NCI-H2029 (cell line): ENCODE measurements at regions not wholly inside any gene's neighbourhood (a gene's known extent, or its start where the extent isn't known, plus 50 kb on each side); places are given as distances from the start of the nearest gene placed in this dataset.
"Not testable (repeated sequence)": the region's sequence is repeated elsewhere in the genome, so short reads cannot be mapped to it uniquely, and the experiment has no call there.

ENCODE experiments used
- DNase-seq: peaks from one replicate; lab custom pipeline; 2025; lab: John Stamatoyannopoulos, UW

DNA sequence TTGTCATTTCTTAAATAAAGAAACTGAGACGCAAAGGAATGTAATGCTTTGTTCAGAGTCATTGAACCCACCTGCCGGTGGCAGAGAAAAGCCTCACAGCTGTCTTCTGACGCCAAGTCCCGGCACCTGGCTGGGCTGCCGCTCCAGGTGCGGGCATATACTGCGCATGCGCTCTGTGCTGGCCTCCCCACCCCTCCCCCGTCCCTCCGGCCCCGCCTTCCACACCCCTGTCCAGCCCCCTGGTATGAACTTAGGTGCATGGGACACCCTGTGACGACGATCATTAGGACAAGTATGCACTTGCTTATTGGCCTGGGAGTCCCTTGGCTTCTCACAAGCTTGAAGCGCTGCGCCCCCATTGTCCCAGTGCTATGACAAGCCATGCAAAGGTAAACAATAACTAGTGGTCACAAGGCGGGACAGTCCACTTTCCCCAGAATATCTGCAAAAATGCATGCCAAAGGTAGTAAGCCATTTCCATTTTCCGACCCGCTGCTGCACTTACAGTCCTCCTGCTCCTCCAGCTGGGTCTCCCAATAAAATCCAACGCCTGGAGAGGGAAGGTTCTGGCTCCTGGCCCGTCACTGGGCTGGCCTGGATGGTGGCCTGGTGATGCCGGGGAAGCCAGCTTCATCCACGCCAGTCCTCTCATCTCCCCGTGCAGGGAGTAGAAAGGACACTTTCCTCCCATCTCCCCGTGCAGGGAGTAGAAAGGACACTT, 100.4 kb downstream of the PSMG1 start:
- peak; percentile 82 for DNase-seq

DNA sequence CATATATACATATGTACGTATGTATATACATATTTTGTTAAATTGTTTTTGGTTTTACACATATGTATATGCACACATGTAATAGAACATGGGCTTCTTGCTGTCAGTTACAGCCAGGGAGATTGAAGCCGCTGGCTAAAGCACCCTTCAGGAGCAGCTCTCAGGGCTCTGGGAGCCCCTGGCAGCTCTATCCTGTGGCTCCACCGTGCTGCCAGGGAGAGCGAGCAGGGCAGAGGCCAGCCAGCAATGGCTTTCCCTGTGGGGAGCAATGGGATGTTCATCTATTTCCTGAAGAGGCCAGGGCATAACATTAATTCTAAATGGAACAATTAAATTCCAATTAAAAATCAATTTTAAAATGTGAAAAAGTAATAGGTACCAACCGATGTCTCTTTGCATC, 102.9 kb downstream of the PSMG1 start:
- DNase-seq, result no peak

DNA sequence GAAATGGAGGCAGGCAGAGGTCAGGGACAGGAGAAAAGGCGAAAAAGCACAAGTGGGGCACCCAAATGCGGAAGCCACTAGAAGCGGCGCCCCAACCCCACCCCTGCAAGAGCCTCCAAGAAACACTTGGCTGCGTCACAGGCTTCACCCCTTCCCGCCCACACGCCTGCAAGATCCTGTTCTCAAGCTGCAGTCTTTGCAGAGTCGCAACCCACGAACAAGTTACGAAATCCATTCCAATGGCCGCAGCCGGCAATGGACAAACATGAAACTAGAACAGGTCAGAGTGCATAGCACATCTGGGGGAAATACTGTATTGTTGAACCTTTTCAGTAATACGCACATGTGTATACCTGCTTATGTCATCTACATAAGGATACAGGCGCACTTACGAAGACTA, 103.6 kb downstream of the PSMG1 start:
- DNase-seq, result no peak

DNA sequence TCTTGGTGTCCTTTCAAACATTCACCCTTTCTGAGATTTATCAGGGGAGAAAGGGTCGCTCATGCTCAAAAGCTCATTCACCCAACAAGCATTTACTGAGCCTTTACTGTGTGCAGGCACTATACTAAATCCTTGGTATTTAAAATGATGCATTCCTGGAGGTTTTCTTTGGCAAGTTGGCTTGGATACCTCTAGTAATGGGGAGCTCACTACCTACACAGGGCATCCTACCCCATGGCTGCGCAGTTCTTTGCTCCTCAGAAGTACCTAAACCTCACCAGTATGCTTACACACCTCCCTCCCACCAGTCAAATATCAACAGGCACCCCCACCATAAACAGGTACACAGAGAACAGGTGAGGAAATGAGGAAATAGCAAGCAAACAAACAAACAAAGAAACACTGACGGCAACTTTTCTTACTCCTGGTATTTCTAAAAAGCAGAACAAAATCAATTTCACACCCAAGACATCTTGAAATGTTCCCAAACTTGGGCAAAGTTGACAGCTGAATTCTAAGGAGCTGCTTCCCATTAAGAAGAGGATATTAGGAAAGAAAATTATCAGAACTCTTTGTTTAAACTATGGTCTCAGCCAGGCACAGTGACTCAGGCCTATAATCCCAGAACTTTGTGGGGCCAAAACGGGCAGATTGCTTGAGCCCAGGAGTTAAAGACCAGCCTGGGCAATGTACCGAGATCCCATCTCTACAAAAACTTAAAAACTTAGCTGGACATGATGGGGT, 104.8 kb downstream of the PSMG1 start:
- no peak for DNase-seq

DNA sequence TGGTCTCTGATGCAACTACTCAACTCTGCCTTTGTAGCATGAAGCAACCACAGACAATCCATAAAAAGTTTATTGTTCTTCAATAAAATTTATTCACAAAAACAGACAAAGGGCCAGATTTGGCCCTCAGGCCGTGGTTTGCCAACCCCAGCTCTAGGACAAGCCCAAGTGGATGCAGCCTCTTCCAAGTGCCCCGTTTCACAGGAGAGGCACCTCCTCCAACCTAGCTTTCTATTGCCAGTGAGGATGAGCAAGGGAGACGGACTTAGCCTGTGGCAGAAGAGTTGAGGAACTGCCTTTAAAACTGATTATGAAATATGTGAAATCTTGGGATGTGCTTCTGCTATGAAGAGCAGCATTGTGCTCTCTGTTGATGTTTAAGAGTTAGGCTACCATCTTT, 105.4 kb downstream of the PSMG1 start:
- DNase-seq, result no peak

DNA sequence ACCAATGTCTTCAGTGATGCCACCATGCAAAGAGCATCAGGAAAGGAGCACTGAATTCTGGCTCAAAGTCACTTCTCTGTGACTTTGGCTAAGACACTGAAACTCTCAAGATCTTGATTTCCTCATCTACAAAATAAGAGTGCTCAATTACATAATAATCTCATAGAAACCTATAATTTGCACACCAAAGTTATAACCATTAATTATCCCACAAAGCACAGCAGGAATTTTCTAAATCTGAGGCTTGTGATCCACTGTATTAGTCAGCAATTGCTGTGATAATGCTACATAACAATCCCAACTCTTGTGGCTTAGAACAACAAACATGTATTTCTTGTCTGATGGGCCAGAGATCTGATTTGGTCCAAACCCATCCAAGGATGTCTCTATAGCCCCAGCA, 108.7 kb downstream of the PSMG1 start:
- DNase-seq, result no peak

DNA sequence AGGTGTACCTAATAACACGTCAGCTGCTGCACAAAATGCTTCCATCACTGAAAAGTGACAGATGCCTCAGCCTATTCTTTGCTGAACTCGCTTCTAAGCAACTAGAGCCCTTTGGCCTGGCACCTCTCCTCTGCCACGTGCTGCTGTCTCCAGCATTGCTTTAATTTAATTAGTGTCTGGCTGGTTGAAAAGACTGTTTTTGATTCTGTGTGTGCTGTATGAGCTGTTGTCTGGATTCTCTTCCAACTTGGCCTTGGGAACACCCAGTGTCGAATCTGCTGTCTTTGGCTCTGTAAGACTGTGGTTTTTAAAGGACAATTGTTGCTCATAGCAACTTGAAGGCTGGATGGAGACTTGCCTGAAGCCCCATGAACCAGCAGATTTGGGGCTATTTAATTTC, 109.5 kb downstream of the PSMG1 start:
- DNase-seq, result no peak

DNA sequence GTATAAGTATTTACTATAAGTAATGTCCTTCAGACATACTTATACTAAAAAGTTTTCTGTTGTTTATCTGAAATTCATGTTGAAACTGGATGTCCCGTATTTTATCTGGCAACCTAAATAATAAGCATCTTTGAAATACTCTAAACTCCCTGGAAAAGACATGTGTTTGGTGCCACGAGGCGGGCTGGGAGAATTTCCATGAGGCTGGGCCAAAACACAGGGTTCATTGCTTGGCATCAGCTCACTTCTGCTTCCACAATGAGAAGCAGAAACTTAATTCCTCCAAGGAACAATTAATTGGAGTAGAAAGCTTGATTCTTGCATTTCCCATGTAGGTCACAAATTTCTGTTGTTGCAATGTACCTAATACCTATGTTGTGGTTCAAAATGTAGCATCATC, 110.2 kb downstream of the PSMG1 start:
- no peak for DNase-seq

DNA sequence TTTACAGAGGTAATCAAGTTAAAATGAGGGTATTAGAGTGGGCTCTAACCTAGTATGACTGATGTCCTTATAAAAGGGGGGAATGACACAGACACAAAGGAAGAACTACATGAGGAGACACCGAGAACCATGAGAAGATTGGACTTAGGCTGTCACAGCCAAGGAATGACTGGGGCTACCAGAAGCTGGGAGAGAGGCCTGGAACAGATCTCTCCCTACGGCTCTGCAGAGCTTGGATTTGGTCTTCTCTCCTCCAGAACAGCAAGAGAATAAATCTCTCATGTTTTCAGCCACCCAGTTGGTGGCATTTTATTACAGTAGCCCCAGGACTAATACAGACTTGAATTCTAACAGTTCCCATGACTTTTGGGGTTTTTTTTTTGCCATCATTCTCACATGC, 110.8 kb downstream of the PSMG1 start:
- no peak for DNase-seq

DNA sequence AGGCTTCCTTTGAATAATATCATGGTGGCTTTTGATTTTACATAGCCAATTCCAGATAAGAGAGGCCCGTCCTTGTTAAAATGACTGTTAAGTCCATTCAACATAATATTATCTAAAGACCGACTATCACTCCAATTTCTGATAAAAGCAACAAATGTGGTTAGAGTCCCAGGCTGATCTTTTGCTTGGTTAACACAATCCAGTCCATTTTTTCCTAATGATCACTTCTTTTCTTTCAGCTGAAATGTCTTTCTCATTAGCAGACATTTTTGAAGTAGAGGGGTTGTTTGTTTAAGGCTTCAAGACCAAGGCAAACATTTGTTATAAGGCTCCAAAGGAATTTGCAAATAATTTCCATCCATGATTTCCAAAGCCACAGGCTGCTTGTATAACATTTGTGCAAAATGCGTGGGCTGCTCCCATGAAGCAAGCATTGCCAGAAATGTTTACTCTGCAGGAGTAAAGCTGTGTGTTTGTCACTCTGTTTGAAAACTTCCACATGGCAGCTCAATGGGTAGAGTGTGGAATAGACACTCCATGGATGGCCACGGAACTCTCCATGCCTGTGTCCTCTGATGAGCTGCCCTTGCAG, 111.5 kb downstream of the PSMG1 start:
- peak; percentile 59 for DNase-seq

DNA sequence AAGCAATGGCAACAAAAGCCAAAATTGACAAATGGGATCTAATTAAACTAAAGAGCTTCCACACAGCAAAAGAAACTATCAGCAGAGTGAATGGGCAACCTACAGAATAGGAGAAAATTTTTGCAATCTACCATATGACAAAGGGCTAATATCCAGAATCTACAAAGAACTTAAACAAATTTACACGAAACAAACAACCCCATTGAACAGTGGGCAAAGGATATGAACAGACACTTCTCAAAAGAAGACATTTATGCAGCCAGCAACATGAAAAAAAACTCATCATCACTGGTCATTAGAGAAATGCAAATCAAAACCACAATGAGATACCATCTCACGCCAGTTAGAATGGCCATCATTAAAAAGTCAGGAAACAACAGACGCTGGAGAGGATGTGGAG, 113.4 kb downstream of the PSMG1 start:
- not testable (repeated sequence) for DNase-seq

DNA sequence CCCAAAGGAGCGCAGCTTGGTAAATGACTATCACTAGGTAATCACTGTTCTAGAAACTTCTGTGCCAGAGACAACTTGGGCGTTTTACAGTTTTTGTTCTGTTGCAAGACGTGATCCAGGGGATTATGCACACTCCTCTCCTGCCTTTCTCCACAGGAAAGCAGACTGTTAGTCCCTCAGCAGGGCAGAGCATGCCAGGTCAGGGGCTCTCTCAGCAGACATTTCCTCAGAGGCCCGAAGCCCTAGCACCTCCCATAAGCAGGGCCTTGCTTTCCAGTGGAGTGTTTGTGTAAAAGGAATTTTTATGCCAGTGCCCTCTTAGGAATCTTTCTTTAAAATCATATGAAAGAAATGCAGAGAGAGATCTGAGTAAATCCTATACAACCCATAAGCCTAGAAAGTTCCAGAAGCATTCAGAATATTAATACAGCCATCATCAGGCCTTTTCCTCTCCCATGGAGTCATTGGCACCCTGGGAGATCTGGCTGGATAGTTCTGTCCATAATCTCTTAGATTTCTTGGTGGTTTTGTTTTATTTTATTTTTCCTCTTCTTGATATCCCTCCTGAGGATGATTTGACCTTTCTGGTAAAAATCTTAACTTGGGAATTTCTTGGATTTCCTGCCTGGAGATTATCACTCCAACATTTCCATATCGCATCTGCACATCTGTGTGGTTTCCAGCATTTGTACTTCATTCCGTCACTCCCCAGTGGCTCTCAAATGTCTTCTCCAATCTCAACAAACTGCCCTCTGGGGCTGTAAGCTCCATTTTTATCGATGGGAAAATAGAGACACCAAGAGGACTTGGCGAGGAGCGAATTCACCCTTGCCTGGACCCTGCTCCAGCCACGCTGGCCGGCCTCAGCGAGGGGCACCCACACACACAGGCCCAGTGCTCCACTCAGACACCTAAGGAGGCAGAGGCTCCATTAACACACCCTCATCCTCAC, 116.1 kb downstream of the PSMG1 start:
- no peak for DNase-seq

DNA sequence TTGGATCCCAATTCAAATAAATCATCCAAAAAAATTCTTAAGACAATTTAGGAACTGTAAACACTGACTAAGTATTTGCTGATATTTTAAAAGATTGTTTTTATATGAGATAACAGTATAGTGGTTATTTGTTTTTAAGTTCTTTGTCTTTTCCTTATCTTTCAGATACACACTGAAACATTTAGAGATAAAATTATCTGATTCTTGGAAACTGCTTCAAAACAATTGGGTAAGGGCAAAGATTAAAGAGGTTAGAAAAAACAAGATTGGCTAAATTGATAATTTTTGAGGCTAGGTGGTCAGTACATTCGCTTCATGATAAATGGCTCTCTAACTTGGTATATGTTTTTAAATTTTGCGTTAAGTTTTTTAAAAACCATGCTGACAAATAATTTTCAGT, 117.3 kb downstream of the PSMG1 start:
- DNase-seq, result no peak

DNA sequence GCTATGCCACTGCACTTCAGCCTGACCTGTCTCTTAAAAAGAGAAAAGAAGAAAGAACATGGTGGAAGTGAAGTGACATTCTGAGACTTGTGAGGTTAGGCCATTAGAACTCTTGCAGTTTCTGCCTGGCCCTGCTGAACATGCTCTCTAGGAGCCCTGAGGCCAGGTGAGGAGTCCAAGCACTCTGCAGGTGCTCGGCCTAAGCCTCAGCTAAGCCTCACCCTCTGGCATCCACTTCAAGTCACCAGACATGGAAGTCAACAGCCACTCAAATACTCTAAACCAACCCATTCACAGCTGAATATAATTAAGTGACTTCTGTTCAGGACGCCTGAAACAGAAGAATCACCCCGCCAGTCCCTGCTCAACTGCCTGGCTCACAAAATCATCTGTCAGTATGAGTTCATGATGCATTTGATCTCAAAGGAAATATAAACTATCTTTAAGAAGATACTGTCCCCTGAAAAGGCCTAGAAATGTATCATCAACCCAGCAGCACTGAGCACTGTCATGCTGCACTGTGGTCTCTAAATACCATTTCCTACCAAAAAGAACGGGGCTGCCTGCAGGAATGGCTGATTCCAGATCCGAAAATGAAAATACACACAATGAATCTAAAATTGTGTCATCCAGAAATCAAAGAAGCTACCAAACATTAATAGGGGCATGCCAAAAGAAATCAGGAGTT, 118.8 kb downstream of the PSMG1 start:
- no peak for DNase-seq

DNA sequence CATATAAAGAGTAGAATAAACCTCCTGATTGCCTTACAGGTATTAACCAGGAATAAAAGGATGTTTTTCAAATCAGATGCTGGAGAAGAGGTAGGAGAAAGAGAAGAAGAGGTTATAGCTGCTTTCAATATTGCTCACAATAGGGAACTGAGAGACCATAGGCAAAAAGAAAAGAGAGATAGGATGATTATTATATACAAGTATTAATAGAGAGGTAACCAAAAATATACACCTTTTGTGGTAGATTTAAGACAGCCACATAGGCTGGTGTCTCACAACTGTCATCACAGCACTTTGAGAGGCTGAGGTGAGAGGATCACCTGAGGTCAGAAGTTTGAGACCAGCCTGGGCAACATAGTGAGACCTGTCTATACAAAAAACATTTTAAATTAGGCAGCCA, 119.7 kb downstream of the PSMG1 start:
- no peak for DNase-seq

DNA sequence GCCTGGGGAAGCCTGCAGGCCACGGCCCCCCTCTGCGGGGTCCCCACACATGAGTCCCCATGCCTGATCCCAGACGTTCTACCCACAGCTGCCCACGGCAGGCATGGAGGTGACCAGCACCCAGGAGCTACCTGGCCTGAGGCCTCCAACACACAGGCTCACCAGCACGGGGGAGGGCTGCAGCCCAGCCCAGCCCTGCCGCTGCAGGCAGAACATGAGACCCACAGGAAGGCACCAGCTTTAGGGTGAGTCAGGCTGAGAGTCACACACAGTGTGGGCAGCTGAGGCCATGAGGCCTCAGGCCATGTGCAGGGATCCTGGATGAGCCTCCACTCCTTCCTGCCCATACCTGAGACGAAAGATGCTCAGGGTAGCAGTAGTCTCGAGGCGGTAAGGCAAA, 121.1 kb downstream of the PSMG1 start:
- no peak for DNase-seq

DNA sequence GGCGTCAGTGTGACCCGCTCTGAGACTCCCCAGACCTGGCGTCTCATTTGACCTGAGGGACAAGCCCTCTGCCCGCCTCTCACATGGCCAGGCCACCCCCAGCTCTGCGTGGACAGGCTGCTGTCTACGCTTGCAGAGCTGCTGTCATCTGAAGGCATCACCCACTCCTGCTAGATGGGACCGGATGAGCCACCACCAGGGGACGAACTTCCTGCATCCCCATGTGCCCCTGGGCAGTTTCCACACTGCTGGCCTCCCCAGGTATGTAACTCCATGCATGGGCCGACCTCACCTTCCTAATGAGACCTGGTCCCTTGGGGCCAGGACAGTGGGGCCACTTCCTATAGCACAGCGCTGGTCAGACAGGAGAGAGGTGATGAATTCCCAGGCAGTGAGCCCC, 121.5 kb downstream of the PSMG1 start:
- no peak for DNase-seq

DNA sequence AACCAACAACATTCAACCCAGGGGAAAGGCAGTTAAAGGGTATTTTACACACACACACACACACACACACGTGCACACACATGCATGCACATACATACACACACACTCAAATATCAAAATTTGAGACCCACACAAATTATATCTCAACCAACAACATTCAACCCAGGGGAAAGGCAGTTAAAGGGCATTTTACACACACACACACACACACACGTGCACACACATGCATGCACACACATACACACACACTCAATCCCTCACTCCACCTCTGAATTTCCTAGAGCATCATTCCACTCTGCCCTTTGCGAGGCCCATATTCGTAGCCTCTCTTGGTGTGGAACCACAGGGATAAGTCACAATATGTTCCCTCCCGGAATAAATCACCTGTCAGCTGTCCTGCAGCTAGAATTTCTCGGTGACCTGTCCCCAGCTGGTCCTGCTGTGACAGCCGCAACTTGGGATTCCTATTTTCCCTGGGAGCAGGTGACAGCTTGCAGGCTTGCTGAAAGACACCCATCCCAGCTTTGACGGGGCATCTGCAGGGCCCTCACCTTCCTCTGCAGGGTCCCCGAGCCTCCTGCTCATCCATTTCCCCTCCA, 122.7 kb downstream of the PSMG1 start:
- no peak for DNase-seq

DNA sequence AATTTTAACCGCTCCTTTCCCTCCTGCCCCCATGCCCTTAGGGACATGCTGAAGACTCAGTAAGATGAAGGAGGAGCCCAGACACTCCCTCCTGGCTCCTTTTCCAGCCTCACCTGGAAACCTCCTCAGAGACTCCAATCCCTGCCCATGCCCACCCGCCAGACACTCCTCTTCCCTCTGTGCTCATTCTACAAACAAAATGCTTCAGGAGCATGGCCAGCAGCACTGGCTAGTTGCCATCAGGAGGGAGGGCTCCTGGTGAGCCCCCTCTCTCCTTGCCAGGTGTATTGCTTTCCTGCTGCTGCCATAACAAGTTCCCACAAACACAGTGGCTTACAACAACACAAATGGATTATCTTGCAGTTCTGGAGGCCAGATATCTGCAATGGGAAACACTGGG, 126.1 kb downstream of the PSMG1 start:
- DNase-seq, result peak; percentile 74

DNA sequence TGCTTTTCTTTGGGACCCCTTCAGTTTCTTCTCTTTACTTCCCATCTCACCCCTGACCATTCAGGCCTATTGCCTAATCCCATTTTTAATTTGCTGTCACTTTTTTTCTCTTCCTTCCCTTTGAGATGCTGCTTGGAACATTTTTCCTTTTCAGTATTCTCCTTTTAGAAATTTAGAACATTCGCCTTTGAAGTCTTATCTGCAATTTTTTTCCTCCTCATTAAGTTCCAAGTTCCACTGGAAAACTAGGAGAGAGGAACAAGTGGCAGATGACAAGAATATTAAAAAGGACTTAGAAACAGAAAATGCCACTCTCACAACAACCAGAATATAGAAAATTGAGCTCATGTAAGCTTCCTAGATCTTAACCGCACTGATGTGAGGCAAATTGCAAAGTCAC, 126.6 kb downstream of the PSMG1 start:
- DNase-seq, result no peak

DNA sequence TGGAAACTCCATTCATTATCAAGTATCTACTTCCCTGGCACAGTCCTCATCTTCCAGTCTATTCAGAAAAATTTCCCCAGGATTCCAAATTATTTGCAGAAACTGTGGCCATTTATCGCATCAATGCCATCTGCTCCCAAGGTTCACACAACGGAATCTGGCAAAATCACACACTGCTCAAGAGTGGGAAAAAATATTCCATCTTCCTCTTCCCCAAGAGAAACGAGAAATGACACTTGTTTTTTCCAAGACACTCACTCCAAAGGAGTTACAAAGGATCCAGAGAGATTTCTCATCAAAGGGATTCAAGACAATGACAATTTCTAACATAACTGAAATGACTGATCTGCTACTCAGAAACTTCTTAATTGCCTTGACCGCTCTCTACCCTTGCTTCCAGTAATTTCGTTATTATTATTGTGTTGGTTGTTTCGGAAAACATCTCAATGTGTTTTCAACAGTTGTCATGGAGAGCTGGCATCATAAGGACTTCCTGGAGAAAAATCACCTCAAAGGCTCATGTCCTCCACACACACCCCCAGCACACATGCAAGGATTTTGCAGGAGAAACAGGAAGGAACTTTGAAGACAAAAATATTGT, 128.0 kb downstream of the PSMG1 start:
- peak; percentile 10 for DNase-seq
